Activated CD8-positive, alpha-beta memory T cell treated with anti-CD3 and anti-CD28 coated beads, Interleukin-2, amount 50 U/mL, for 4 hours (primary cell): ENCODE measurements at regions not wholly inside any gene's neighbourhood (a gene's known extent, or its start where the extent isn't known, plus 50 kb on each side); places are given as distances from the start of the nearest gene placed in this dataset.
"Not testable (repeated sequence)": the region's sequence is repeated elsewhere in the genome, so short reads cannot be mapped to it uniquely, and the experiment has no call there.

Source experiments
- DNase-seq: peaks from one replicate; pipeline ENCODE4 v3.0.0-alpha.2; 2020

GRCh38 chr6:169973588-169974467 is 222.4 kb downstream of the ERMARD start:
- not testable (repeated sequence) for DNase-seq

- no peak for DNase-seq
Measured at GRCh38 chr6:169972736-169973135, 221.3 kb downstream of the ERMARD start.

- no peak for DNase-seq
Measured at GRCh38 chr6:169972101-169972651, 220.8 kb downstream of the ERMARD start.

- DNase-seq, result no peak
Measured at GRCh38 chr6:169971081-169971861, 219.8 kb downstream of the ERMARD start.

DNA sequence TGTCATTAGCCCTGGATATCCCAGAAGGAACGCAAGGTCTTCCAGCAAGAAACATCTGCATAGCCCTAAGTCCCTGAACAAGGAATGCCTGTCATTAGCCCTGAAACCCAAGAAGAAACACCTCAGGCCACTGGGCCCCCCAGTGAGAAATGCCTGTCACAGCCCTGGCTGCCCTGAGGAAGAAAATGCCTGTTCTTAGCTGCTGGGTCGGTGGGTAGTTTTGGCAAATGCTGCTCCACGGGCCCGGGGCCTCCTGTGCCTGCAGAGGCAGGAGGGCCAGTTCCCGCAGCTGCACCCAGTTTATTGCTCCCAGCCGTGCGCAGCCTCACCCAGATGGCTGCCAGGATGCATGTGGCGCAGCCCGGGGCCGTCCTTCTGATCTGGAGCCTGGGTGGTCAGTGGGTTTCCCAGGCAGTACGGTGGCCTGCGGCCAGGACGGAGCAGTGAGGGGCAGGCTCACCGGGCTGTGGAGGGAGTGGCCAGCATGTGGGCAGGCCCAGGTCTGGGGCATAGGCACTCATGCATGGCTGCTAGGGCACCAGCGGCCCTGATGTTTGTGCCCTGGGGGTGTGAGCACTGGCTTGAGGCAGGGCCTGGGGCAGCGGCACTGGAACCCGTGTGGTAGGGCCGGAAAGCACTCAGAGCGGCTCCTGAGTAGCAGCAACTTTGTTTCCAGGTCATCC is 219.0 kb downstream of the ERMARD start:
- DNase-seq, result no peak

DNA sequence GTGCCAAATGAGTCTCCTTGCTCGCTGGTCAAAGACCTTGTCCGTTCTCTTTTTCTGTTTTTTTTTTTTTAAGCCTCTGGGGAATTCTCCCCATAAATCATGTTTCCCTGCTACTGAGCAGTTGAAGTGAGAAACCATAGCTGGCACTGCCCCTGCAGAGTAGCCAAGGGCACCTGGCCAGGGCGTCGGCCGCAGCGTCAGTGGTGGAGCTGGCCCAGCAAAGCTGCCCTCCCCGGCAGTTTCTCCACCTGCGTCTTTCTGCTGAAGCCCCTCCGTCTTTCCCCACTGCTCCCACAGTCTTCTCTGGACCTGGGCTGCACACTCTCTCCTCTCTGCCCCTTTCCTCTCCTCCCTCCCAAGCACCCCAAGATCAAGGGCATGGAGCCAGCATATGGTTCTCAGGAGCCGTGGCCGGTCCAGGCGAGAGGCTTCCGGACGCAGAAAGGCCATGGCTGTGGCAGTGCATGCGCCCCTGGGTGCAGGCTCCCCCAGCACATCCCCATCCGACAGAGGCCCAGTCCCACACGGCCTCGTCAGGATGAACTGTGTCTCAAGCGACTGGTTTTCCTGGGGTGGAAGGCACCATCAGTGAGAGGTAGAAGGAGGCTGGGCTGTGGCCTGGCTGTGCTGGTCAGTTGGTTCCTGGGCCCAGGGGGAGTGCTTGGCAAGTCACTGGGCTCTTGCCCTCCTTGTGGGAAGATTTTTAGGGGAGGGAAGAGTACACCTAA is 218.1 kb downstream of the ERMARD start:
- no peak for DNase-seq

GRCh38 chr6:169968541-169969270 is 217.3 kb downstream of the ERMARD start:
- DNase-seq, result no peak

- DNase-seq, result no peak
Measured at GRCh38 chr6:169967687-169968086, 216.3 kb downstream of the ERMARD start.

DNA sequence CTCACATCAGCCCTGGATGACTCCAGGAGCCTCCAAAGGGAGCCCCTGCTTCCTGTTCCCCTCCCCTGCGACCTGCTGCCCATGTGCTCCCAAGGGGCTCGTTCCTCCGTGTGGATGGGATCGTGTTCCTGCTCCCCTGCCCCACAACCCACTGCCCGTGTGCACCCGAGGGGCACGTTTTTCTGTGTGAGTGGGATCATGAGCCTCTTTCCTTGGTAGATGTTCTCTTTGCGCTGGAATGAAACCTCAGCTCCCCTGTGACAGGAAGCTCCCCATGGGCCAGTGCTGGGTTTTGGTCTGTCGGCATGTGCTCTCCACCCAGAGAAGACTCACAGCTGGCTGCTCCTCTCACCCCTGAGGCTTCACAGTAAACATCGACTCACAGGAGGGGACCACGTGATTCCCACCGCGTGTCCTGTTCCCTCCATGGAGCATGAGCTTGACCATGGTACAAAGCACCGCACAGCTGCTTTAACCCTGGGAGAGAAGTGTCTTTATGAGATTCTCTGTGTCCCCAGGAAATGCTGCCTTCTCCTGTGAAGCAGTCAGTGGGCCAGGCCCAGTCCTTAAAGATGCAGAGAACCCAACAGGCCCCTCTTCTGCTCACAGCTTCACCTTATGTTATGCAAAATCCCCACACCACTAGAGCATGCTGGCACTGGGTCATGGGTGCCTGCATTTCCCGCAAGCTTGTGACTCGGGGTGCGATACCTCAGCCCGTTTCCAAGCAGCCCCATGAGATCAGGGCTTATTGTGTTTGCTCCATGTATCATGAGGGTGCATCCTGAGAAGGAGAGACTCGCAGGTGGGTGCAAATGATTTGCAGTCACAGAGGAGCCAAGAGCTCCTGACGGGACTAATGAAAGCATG is 215.1 kb downstream of the ERMARD start:
- no peak for DNase-seq

GRCh38 chr6:169965657-169966311 is 214.4 kb downstream of the ERMARD start:
- no peak for DNase-seq

GRCh38 chr6:169965239-169965638 is 213.8 kb downstream of the ERMARD start:
- no peak for DNase-seq

DNA sequence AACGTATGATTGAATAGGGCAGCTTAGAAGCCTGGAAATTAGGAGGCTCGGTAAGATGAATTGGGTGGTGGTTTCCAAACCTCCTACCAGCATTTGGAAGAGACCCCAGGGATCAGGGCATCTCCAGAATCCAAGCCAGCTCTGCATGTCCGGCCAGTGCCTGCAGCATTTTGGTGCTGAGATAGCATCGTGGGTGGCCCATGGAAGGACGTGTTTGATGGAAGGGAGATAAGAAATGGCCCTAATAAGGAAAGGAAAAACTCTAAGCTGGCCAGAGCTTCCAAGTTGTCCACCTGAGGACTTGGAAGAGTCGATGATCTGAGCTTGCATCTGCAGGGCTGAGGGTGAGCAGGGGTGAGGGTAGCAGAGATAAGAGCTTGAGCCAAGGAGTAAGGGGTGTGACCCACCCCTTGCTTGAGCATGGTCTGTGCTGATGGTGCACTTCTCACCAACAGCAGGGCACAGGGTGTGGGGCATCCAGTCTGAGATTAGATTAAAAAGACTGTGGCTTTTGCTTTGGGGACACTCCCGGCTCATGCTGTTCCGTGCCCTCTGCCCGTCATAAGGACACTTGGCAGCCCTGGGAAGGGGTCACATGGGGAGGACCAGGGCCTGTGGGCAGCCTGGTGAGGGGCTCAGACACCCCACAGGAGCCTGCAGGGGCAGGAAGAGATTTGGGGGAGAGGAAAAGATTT is 213.2 kb downstream of the ERMARD start:
- DNase-seq, result no peak

DNA sequence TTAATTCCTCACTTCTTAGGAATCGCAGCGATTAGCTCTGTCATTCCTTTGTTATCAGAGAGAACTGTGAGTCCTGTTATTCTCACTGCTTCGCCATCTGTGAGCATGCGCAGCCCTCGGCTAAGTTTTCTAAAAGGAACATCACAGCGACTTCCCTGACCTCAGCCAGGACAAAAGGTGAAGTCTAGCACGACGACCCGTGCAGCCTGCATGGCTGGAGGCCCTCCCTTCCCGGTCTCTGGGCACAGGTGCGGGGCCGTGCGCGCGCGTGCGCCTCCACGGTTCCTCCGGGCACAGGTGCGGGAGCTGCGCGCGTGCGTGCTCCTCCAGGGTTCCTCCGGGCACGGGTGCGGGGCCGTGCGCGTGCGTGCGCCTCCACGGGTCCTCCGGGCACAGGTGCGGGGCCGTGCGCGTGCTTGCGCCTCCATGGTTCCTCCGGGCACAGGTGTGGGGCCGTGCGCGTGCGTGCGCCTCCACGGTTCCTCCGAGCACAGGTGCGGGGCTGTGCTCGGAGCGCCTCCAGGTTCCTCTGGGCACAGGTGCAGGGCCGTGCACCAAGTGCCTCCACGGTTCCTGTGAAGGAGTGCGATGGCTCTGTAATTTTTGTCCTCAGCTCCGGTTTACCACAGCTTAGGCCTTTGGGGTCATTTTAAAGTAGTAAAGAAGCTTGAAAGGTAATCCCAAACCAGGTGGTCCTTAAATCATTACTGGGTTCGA is 212.3 kb downstream of the ERMARD start:
- DNase-seq, result no peak

GRCh38 chr6:169962604-169963469 is 211.4 kb downstream of the ERMARD start:
- DNase-seq, result no peak

GRCh38 chr6:169961772-169962561 is 210.5 kb downstream of the ERMARD start:
- no peak for DNase-seq

DNA sequence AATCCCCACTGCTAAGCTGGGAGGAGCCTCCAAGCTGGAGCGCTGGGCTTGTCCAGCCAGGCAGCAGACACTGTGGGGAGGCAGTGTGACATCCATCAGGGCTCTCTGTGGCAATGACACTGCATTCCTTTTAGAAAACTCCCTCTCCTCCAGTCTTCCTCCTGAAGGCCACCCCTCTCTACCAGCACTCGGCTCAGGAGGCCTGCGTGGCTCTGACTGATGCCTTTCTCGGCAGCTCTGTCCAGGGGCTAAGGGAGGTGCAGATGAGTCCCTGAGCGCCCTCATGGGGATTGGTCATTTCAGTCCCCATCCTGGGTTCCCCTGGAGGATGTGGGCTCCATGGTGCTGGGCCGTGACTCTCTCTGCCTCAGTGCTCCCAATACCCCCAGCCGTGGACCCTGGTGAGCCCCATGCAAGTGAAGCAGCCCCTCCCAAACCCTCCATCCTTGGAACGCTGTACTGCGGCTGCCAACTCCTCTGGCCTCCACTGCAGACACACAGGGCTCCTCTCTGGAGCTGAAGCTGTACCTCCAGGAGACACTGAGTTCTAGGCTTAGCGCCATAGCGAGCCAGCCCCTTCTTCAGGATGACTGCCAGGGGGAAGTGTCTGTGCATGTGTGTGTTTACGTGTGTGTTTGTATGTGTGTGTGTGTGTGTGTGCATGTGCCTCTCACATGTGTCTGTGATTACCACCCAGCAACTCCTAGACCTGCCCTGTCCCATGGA is 209.6 kb downstream of the ERMARD start:
- DNase-seq, result no peak
